NCI-H345 (cell line): ENCODE measurements at regions not wholly inside any gene's neighbourhood (a gene's known extent, or its start where the extent isn't known, plus 50 kb on each side); places are given as distances from the start of the nearest gene placed in this dataset.
A peak's percentile ranks its signal among the peaks of the same experiment; 100 is the strongest.
"Not testable (repeated sequence)": the region's sequence is repeated elsewhere in the genome, so short reads cannot be mapped to it uniquely, and the experiment has no call there.

Source experiments
- DNase-seq: peaks from one replicate; lab custom pipeline; 2025; lab: John Stamatoyannopoulos, UW

GRCh38 chr14:103232031-103232808 lies 101.8 kb upstream of the EIF5 start:
- DNase-seq, result peak; percentile 91

GRCh38 chr14:103232831-103233319 lies 101.2 kb upstream of the EIF5 start:
- DNase-seq, result peak; percentile 90

GRCh38 chr14:103233328-103233727 lies 100.7 kb upstream of the EIF5 start:
- no peak for DNase-seq

GRCh38 chr14:103234826-103235225 lies 99.2 kb upstream of the EIF5 start:
- not testable (repeated sequence) for DNase-seq

GRCh38 chr14:103235506-103235905 lies 98.5 kb upstream of the EIF5 start:
- DNase-seq, result not testable (repeated sequence)

GRCh38 chr14:103239751-103240150 lies 94.3 kb upstream of the EIF5 start:
- no peak for DNase-seq

GRCh38 chr14:103241531-103241930 lies 92.5 kb upstream of the EIF5 start:
- DNase-seq, result no peak

- DNase-seq, result no peak
Measured at GRCh38 chr14:103243764-103244737, 90.0 kb upstream of the EIF5 start.

- not testable (repeated sequence) for DNase-seq
Measured at GRCh38 chr14:103245624-103246031, 88.4 kb upstream of the EIF5 start.

- no peak for DNase-seq
Measured at GRCh38 chr14:103246070-103246469, 88.0 kb upstream of the EIF5 start.

GRCh38 chr14:103247169-103247606 lies 86.8 kb upstream of the EIF5 start:
- DNase-seq, result no peak

- no peak for DNase-seq
Measured at GRCh38 chr14:103250181-103250580, 83.9 kb upstream of the EIF5 start.

- DNase-seq, result no peak
Measured at GRCh38 chr14:103250874-103251273, 83.2 kb upstream of the EIF5 start.

- DNase-seq, result no peak
Measured at GRCh38 chr14:103255555-103255954, 78.5 kb upstream of the EIF5 start.

GRCh38 chr14:103256406-103256805 lies 77.6 kb upstream of the EIF5 start:
- DNase-seq, result no peak

- no peak for DNase-seq
Measured at GRCh38 chr14:103257211-103257962, 76.7 kb upstream of the EIF5 start.

- DNase-seq, result no peak
Measured at GRCh38 chr14:103258211-103258610, 75.8 kb upstream of the EIF5 start.

GRCh38 chr14:103259184-103259583 lies 74.9 kb upstream of the EIF5 start:
- no peak for DNase-seq

GRCh38 chr14:103259801-103260628 lies 74.0 kb upstream of the EIF5 start:
- peak; percentile 62 for DNase-seq

- peak; percentile 62 for DNase-seq
Measured at GRCh38 chr14:103260629-103261124, 73.4 kb upstream of the EIF5 start.
